Endothelial cell (in vitro differentiated cells): ENCODE measurements at regions not wholly inside any gene's neighbourhood (a gene's known extent, or its start where the extent isn't known, plus 50 kb on each side); places are given as distances from the start of the nearest gene placed in this dataset.

ENCODE experiments used
- DNase-seq: peaks from one replicate; pipeline ENCODE4 v3.0.0; 2021; ENCODE audit warnings: low spot score
- H3K27ac Mint-ChIP-seq: one replicate; pipeline ENCODE4 v1.8.0; 2021; ENCODE audit warnings: mixed read lengths, inconsistent platforms; ENCODE audit not compliant: unreplicated experiment
- H3K27me3 Mint-ChIP-seq: one replicate; pipeline ENCODE4 v1.8.0; 2021; ENCODE audit warnings: mild to moderate bottlenecking, moderate library complexity, mixed read lengths, inconsistent platforms; ENCODE audit not compliant: unreplicated experiment
- H3K36me3 Mint-ChIP-seq: one replicate; pipeline ENCODE4 v1.8.0; 2021; ENCODE audit warnings: mild to moderate bottlenecking, low read depth, mixed read lengths, inconsistent platforms; ENCODE audit not compliant: unreplicated experiment
- H3K4me1 Mint-ChIP-seq: one replicate; pipeline ENCODE4 v1.8.0; 2021; ENCODE audit warnings: mild to moderate bottlenecking, mixed read lengths, inconsistent platforms; ENCODE audit not compliant: unreplicated experiment
- H3K4me3 Mint-ChIP-seq: one replicate; pipeline ENCODE4 v1.8.0; 2021; ENCODE audit warnings: mild to moderate bottlenecking, mixed read lengths, inconsistent platforms; ENCODE audit not compliant: unreplicated experiment
- H3K9me3 Mint-ChIP-seq: one replicate; pipeline ENCODE4 v1.8.0; 2021; ENCODE audit warnings: mixed read lengths, inconsistent platforms; ENCODE audit not compliant: unreplicated experiment
- TF ChIP-seq, protein P1 (sequence below): fragments of 200-600 bp; sonication (generic); IDR thresholded peaks from one replicate; pipeline ENCODE4 v1.5.0; 2021; ENCODE audit warnings: antibody characterized with exemption; ENCODE audit not compliant: unreplicated experiment

- TF ChIP-seq, protein P1, sequence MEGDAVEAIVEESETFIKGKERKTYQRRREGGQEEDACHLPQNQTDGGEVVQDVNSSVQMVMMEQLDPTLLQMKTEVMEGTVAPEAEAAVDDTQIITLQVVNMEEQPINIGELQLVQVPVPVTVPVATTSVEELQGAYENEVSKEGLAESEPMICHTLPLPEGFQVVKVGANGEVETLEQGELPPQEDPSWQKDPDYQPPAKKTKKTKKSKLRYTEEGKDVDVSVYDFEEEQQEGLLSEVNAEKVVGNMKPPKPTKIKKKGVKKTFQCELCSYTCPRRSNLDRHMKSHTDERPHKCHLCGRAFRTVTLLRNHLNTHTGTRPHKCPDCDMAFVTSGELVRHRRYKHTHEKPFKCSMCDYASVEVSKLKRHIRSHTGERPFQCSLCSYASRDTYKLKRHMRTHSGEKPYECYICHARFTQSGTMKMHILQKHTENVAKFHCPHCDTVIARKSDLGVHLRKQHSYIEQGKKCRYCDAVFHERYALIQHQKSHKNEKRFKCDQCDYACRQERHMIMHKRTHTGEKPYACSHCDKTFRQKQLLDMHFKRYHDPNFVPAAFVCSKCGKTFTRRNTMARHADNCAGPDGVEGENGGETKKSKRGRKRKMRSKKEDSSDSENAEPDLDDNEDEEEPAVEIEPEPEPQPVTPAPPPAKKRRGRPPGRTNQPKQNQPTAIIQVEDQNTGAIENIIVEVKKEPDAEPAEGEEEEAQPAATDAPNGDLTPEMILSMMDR: no peak
- Mint-ChIP-seq H3K27ac (no peak overlapping the region), H3K4me3 (no peak overlapping the region), H3K27me3 (no peaks in the 10 kb centered on the region), H3K36me3 (no peaks in the 10 kb centered on the region), H3K9me3 (no peaks in the 10 kb centered on the region), H3K4me1 (no peaks in the 10 kb centered on the region)
- no peak for DNase-seq
These were observed 194.9 kb downstream of the UTP18 start for GRCh38 chr17:51455211-51455610.

DNA sequence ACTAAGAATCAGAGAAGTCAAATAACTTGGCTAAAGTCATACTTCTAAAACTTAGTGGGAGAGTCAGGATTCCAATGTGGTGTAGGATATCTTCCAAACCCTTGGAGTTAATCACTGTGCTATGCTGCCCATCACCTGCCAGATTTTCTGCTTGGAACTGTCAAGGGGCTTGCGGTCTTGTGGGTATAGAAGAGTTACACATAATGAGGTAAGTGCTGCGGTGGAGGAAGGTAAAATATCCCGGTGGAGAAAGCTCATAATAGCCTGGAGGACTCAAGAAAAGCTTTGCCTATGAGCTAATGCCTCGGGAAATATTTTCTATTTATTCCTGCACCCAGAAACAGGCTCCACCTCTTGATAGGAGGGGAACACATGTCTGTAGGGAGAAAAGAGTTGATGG lies 195.6 kb downstream of the UTP18 start:
- Mint-ChIP-seq H3K4me1 (no peaks in the 10 kb centered on the region), H3K9me3 (no peaks in the 10 kb centered on the region), H3K27me3 (no peaks in the 10 kb centered on the region), H3K27ac (no peak overlapping the region), H3K36me3 (no peaks in the 10 kb centered on the region), H3K4me3 (no peak overlapping the region)
- TF ChIP-seq, protein P1: no peak
- no peak for DNase-seq

- no peak overlapping the region for H3K27ac Mint-ChIP-seq
- H3K4me3 Mint-ChIP-seq: no peak overlapping the region
- no peaks in the 10 kb centered on the region for H3K27me3 Mint-ChIP-seq
- H3K4me1 Mint-ChIP-seq: no peaks in the 10 kb centered on the region
- H3K9me3 Mint-ChIP-seq: no peaks in the 10 kb centered on the region
- DNase-seq: no peak
- TF ChIP-seq, protein P1: no peak
- no peaks in the 10 kb centered on the region for H3K36me3 Mint-ChIP-seq
These were observed 196.6 kb downstream of the UTP18 start for GRCh38 chr17:51456942-51457341.

- TF ChIP-seq, protein P1: peak; percentile 66
- H3K27me3 Mint-ChIP-seq: no peaks in the 10 kb centered on the region
- H3K27ac Mint-ChIP-seq: no peak overlapping the region
- H3K4me3 Mint-ChIP-seq: no peak overlapping the region
- no peaks in the 10 kb centered on the region for H3K4me1 Mint-ChIP-seq
- peak; percentile 80 for DNase-seq
- H3K9me3 Mint-ChIP-seq: no peaks in the 10 kb centered on the region
- H3K36me3 Mint-ChIP-seq: no peaks in the 10 kb centered on the region
These were observed 201.2 kb downstream of the UTP18 start for GRCh38 chr17:51461578-51462004.

GRCh38 chr17:51463353-51463752 lies 203.0 kb downstream of the UTP18 start:
- Mint-ChIP-seq H3K4me1 (no peaks in the 10 kb centered on the region), H3K9me3 (no peaks in the 10 kb centered on the region)

More at GRCh38 chr17:51463353-51463752, 203.0 kb downstream of the UTP18 start:
- TF ChIP-seq, protein P1: no peak
- DNase-seq: no peak
- H3K4me3 Mint-ChIP-seq: no peak overlapping the region
- no peaks in the 10 kb centered on the region for H3K36me3 Mint-ChIP-seq
- no peaks in the 10 kb centered on the region for H3K27me3 Mint-ChIP-seq
- no peak overlapping the region for H3K27ac Mint-ChIP-seq
